SK-N-SH (cell line): ENCODE measurements at regions not wholly inside any gene's neighbourhood (a gene's known extent, or its start where the extent isn't known, plus 50 kb on each side); places are given as distances from the start of the nearest gene placed in this dataset.

Experiments used
- CTCF ChIA-PET: fragments of 300-600, 350-600 bp; formaldehyde crosslinking; extraction: SDS; loops from one replicate; lab custom pipeline; 2021; lab: Yijun Ruan, JAX
- POLR2A ChIA-PET: fragments of 350-600 bp; sonication (Branson Sonifier 250); formaldehyde crosslinking; extraction: SDS; loops from one replicate; lab custom pipeline; 2020; ENCODE audit warnings: antibody characterized with exemption, inconsistent platforms; lab: Yijun Ruan, JAX
- DNase-seq: peaks from one replicate; pipeline ENCODE4 v3.0.0; 2012
- H2AFZ ChIP-seq: fragments of 200-600 bp; sonication (generic); 2 replicates; pipeline ENCODE4 v1.8.1; 2016; ENCODE audit warnings: antibody characterized with exemption, mild to moderate bottlenecking, low read depth
- H3F3A ChIP-seq: fragments of 200-600 bp; sonication (generic); replicated peaks from 2 replicates; pipeline ENCODE3; 2016; ENCODE audit warnings: antibody characterized with exemption, mild to moderate bottlenecking; ENCODE audit not compliant: insufficient read depth
- H3K27ac ChIP-seq, 2 experiments: fragments of 200-500 bp in 1 of 2; fragments of 200-600 bp in 1 of 2; sonication (Bioruptor generic) in 1 of 2; sonication (generic), shearing (Covaris generic) in 1 of 2; 2 replicates each; pipeline versions ENCODE4 v1.5.1 to v1.6.1; 2014 to 2016; ENCODE audit warnings: low read depth in 2 of 2, inconsistent platforms in 1 of 2, low read length in 1 of 2, mild to moderate bottlenecking in 1 of 2, mixed read lengths in 1 of 2
- H3K27me3 ChIP-seq: fragments of 200-600 bp; sonication (generic), shearing (Covaris generic); 2 replicates; pipeline ENCODE4 v1.6.1; 2016; ENCODE audit warnings: mixed run types; ENCODE audit not compliant: insufficient read depth
- H3K36me3 ChIP-seq, 2 experiments: fragments of 200-500 bp in 1 of 2; fragments of 200-600 bp in 1 of 2; sonication (Bioruptor generic) in 1 of 2; sonication (generic) in 1 of 2; replicated peaks in 1 of 2; 2 replicates each; pipeline versions ENCODE3 to v1.5.1; 2014 to 2016; ENCODE audit warnings: low read length in 1 of 2, mild to moderate bottlenecking in 1 of 2; ENCODE audit not compliant: insufficient read depth in 2 of 2, control insufficient read depth in 1 of 2
- H3K4me1 ChIP-seq, 2 experiments: fragments of 200-500 bp in 1 of 2; fragments of 200-600 bp in 1 of 2; sonication (Bioruptor generic) in 1 of 2; sonication (generic), shearing (Covaris generic) in 1 of 2; 2 replicates each; pipeline versions ENCODE4 v1.5.1 to v1.6.1; 2014 to 2016; ENCODE audit warnings: low read depth in 1 of 2, low read length in 1 of 2, mixed run types in 1 of 2; ENCODE audit not compliant: insufficient read depth in 2 of 2, control insufficient read depth in 1 of 2
- H3K4me2 ChIP-seq: fragments of 200-600 bp; sonication (generic), shearing (Covaris generic); 2 replicates; pipeline ENCODE4 v1.6.1; 2017; ENCODE audit warnings: mixed run types
- H3K4me3 ChIP-seq, 2 experiments: fragments of 200-500 bp in 1 of 2; fragments of 200-600 bp in 1 of 2; sonication (Bioruptor generic) in 1 of 2; sonication (generic), shearing (Covaris generic) in 1 of 2; 2 replicates each; pipeline versions ENCODE4 v1.5.1 to v1.8.1; 2014 to 2016; ENCODE audit warnings: low read depth in 2 of 2, inconsistent platforms in 1 of 2, low read length in 1 of 2, mild to moderate bottlenecking in 1 of 2, mixed read lengths in 1 of 2, moderate library complexity in 1 of 2
- H3K79me2 ChIP-seq: fragments of 200-600 bp; sonication (generic); 2 replicates; pipeline ENCODE4 v1.8.1; 2017; ENCODE audit warnings: mild to moderate bottlenecking; ENCODE audit not compliant: insufficient read depth
- H3K9ac ChIP-seq: fragments of 200-600 bp; sonication (generic); 2 replicates; pipeline ENCODE4 v1.6.1; 2017; ENCODE audit warnings: mixed run types
- H3K9me2 ChIP-seq: fragments of 200-600 bp; sonication (generic); 2 replicates; pipeline ENCODE4 v1.6.1; 2017; ENCODE audit warnings: mixed run types
- H3K9me3 ChIP-seq: fragments of 200-600 bp; sonication (generic); 2 replicates; pipeline ENCODE4 v1.6.1; 2017; ENCODE audit warnings: mixed run types, mild to moderate bottlenecking, moderate library complexity
- H4K20me1 ChIP-seq: fragments of 200-600 bp; sonication (generic); 2 replicates; pipeline ENCODE4 v1.6.1; 2017; ENCODE audit warnings: mild to moderate bottlenecking, mixed run types; ENCODE audit not compliant: insufficient read depth
- ELF1 ChIP-seq: IDR thresholded peaks from 2 replicates; pipeline ENCODE4 v1.4.0; 2012
- FOXJ3 ChIP-seq: sonication (generic); formaldehyde crosslinking; IDR thresholded peaks from 2 replicates; pipeline ENCODE4 v1.5.1; 2020; ENCODE audit warnings: mild to moderate bottlenecking, missing genetic modification reagents
- MEF2A ChIP-seq: IDR thresholded peaks from 2 replicates; pipeline ENCODE4 v1.4.0; 2012; ENCODE audit warnings: low read depth, borderline replicate concordance
- NRF1 ChIP-seq: IDR thresholded peaks from 2 replicates; pipeline ENCODE4 v1.6.1; 2012; ENCODE audit warnings: low read depth, mild to moderate bottlenecking, low read length
- POLR2AphosphoS5 ChIP-seq: IDR thresholded peaks from 2 replicates; pipeline ENCODE4 v1.6.1; 2012; ENCODE audit warnings: low read depth, low read length
- SMC3 ChIP-seq: IDR thresholded peaks from 2 replicates; pipeline ENCODE4 v1.6.1; 2012; ENCODE audit warnings: low read depth, low read length, improper control_type of control experiment
- TCF12 ChIP-seq: IDR thresholded peaks from 2 replicates; pipeline ENCODE4 v1.4.0; 2012
- WGBS: methylation state at CpG from one replicate; pipeline ENCODE4 v1.1.6; 2017; ENCODE audit warnings: low lambda C conversion rate; 5-methylcytosine and 5-hydroxymethylcytosine counted together
- TF ChIP-seq, protein P1 (sequence below): fragments of 150-350 bp; IDR thresholded peaks from 2 replicates; pipeline ENCODE4 v1.6.1; 2016; ENCODE audit warnings: mild to moderate bottlenecking, low read depth, low read length
- TF ChIP-seq, protein P2 (sequence below): IDR thresholded peaks from 2 replicates; pipeline ENCODE4 v1.4.0; 2012; ENCODE audit warnings: low read depth, borderline replicate concordance

DNA sequence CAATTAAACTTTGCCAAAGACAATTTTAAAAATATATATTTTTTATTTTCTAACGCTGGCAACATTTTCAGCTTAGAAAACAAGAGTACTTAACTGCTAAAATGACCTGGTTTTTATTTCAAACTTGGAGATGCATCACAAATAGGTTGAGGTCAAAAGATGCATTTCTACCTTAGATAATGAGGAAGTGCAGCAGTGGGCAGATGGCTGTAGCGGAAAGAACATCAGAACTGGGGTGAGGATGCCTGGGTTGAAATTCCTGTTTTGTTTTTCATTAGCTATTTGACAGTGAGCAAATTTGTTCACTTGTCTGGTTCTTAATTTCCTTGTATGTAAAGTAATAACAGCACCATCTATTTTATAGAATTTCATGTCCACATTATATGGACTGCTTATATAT is 524.8 kb upstream of the KLF4 start:
- H3K4me1 ChIP-seq: no peaks in the 10 kb centered on the region
- no peak overlapping the region for H2AFZ ChIP-seq
- no peak overlapping the region for H3K4me3 ChIP-seq
- CTCF ChIA-PET: no interaction called here
- POLR2A ChIA-PET: no interaction called here
- H3K9ac ChIP-seq: no peak overlapping the region
- 24% methylated on average over 2 of the region's 2 CpGs for WGBS
- no peak overlapping the region for H3K4me2 ChIP-seq
- no peak overlapping the region for H3K27ac ChIP-seq
- no peaks in the 10 kb centered on the region for H3K79me2 ChIP-seq
- TF ChIP-seq TCF12: no peak
- no peak for TF ChIP-seq SMC3
- TF ChIP-seq, all 33 proteins: peak for 0
- no peak for DNase-seq
- no peaks in the 10 kb centered on the region for H3F3A ChIP-seq
- H3K9me2 ChIP-seq: no peaks in the 10 kb centered on the region
- no peaks in the 10 kb centered on the region for H4K20me1 ChIP-seq
- no peaks in the 10 kb centered on the region for H3K9me3 ChIP-seq
- no peaks in the 10 kb centered on the region; the same call in 1 of the 2 replicates for H3K27me3 ChIP-seq
- no peaks in the 10 kb centered on the region for H3K36me3 ChIP-seq

DNA sequence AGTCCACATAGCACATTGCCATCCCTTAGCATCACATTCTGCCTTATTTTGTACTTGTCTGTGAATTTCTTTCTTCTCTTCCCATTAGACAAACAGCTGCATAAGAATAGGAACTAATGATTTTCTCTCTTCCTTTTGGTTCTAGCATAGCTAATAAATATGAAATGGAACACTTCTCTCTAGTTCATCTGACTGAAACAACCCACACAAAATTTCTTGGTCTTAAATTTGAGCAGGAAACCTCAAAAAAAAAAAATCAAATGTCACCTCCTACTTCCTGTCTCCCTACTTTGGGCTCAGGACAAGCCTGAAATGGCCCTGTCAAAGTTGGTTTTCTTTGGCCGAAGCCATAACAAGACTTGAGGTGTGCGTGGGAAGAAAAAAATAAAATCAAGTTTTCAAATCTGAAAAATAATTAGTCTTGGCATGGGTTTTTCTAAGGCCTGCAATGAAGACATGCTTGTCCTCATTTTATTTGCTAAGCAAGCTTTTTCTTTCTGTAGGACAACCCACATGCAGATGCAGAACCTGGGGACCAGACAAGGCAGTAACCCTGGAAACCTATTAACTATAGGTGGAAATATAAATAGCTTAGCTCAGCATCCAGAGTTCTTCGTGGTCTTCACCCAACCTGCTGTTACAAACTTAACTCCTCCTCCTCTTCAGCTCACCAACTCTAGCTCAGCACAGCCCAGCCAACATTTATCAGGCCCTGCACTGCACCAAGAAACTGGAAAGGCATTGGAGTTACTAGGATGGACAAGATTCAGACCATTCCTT is 523.5 kb upstream of the KLF4 start:
- Histone ChIP-seq H3K79me2 (no peaks in the 10 kb centered on the region), H2AFZ (no peak overlapping the region), H3K4me1 (no peaks in the 10 kb centered on the region), H4K20me1 (no peaks in the 10 kb centered on the region), H3K9ac (no peak overlapping the region), H3K9me3 (no peaks in the 10 kb centered on the region), H3K4me2 (no peak overlapping the region), H3K4me3 (no peak overlapping the region), H3K27me3 (no peaks in the 10 kb centered on the region; the same call in 1 of the 2 replicates), H3F3A (no peaks in the 10 kb centered on the region), H3K9me2 (no peaks in the 10 kb centered on the region), H3K27ac (no peak overlapping the region), H3K36me3 (no peaks in the 10 kb centered on the region)
- WGBS: 34% methylated on average over 3 of the region's 3 CpGs
- DNase-seq: no peak
- CTCF ChIA-PET: no interaction called here
- POLR2A ChIA-PET: no interaction called here
- no peak for TF ChIP-seq POLR2AphosphoS5
- TF ChIP-seq, protein P1, sequence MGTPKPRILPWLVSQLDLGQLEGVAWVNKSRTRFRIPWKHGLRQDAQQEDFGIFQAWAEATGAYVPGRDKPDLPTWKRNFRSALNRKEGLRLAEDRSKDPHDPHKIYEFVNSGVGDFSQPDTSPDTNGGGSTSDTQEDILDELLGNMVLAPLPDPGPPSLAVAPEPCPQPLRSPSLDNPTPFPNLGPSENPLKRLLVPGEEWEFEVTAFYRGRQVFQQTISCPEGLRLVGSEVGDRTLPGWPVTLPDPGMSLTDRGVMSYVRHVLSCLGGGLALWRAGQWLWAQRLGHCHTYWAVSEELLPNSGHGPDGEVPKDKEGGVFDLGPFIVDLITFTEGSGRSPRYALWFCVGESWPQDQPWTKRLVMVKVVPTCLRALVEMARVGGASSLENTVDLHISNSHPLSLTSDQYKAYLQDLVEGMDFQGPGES: no peak
- TF ChIP-seq, protein P2, sequence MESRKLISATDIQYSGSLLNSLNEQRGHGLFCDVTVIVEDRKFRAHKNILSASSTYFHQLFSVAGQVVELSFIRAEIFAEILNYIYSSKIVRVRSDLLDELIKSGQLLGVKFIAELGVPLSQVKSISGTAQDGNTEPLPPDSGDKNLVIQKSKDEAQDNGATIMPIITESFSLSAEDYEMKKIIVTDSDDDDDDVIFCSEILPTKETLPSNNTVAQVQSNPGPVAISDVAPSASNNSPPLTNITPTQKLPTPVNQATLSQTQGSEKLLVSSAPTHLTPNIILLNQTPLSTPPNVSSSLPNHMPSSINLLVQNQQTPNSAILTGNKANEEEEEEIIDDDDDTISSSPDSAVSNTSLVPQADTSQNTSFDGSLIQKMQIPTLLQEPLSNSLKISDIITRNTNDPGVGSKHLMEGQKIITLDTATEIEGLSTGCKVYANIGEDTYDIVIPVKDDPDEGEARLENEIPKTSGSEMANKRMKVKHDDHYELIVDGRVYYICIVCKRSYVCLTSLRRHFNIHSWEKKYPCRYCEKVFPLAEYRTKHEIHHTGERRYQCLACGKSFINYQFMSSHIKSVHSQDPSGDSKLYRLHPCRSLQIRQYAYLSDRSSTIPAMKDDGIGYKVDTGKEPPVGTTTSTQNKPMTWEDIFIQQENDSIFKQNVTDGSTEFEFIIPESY: no peak
- no peak for TF ChIP-seq MEF2A
- TF ChIP-seq NRF1: no peak
- TF ChIP-seq ELF1: no peak
- TF ChIP-seq FOXJ3 (CRISPR knock-in tag): no peak
